Prostate gland (tissue), 2 donors: ENCODE measurements at regions not wholly inside any gene's neighbourhood (a gene's known extent, or its start where the extent isn't known, plus 50 kb on each side); places are given as distances from the start of the nearest gene placed in this dataset.

Source experiments
- DNase-seq: peaks from one replicate; pipeline ENCODE4 v3.0.0-alpha.2; 2019; ENCODE audit warnings: low spot score
- H3K27ac ChIP-seq, 2 donors: fragments of 200-600 bp; sonication (generic); 2 replicates each; pipeline ENCODE4 v1.5.1; 2017 to 2019
- H3K27me3 ChIP-seq: fragments of 200-600 bp; sonication (generic); replicated peaks from 2 replicates; pipeline ENCODE4 v1.5.1; 2019; ENCODE audit not compliant: insufficient read depth
- H3K36me3 ChIP-seq, 2 donors: fragments of 200-600 bp; sonication (generic); 1 replicate in 1 of 2; 2 replicates in 1 of 2; pipeline versions ENCODE4 v1.5.1 to v1.8.1; 2017 to 2019
- H3K4me1 ChIP-seq: fragments of 200-600 bp; sonication (generic); replicated peaks from 2 replicates; pipeline ENCODE4 v1.5.1; 2019
- H3K4me3 ChIP-seq, 2 donors: fragments of 200-600 bp; sonication (generic); 2 replicates each; pipeline ENCODE4 v1.5.1; 2017 to 2019
- H3K9me3 ChIP-seq: fragments of 200-600 bp; sonication (generic); 2 replicates; pipeline ENCODE4 v1.5.1; 2017
- POLR2A ChIP-seq: fragments of 450-650 bp; IDR thresholded peaks from one replicate; pipeline ENCODE4 v1.6.1; 2016; ENCODE audit warnings: antibody characterized with exemption, mild to moderate bottlenecking
- POLR2AphosphoS5 ChIP-seq: sonication (generic); formaldehyde crosslinking; IDR thresholded peaks from one replicate; pipeline ENCODE4 v1.6.1; 2017; ENCODE audit warnings: antibody characterized with exemption
- WGBS: methylation state at CpG from one replicate; pipeline ENCODE4 v1.1.5; 2018; 5-methylcytosine and 5-hydroxymethylcytosine counted together
- intact Hi-C: fragments of 100-400 bp; cut with DNase I; formaldehyde crosslinking; loops from one replicate; pipeline ENCODE4 v1.14.2; 2022
- TF ChIP-seq, protein P1 (sequence below), 4 experiments: fragments of 200-600 bp in 2 of 4; fragments of 450-650 bp in 2 of 4; sonication (generic) in 2 of 4; IDR thresholded peaks; 1 replicate in 3 of 4; 2 replicates in 1 of 4; pipeline ENCODE4 v1.5.1; 2016 to 2019; ENCODE audit warnings: antibody characterized with exemption in 4 of 4, mild to moderate bottlenecking in 2 of 4, moderate library complexity in 2 of 4

DNA sequence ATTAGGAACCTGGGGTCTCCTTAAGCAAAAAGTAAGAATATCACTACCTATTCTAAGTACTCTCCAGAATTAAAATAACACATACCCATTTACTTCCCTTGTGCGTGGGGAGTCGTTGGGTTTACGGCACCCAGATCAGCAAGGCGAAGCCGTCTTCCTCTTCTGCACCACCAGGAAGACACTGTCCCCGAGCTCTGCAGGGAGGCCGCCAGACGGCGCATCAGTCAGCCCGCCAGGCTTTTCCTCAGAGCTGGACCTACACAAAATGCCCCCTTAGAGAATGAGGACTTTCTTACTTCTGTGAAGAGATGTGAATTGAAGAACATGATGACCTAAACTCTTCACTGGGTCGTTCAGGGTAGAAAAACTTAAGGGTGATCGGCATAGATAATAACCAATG lies 526.5 kb downstream of the GALR1 start:
- Histone ChIP-seq H3K27me3 (no peaks in the 10 kb centered on the region), H3K27ac (no peak overlapping the region), H3K4me3 (no peak overlapping the region), H3K9me3 (no peaks in the 10 kb centered on the region), H3K36me3 (no peaks in the 10 kb centered on the region), H3K4me1 (no peaks in the 10 kb centered on the region)
- TF ChIP-seq, protein P1, sequence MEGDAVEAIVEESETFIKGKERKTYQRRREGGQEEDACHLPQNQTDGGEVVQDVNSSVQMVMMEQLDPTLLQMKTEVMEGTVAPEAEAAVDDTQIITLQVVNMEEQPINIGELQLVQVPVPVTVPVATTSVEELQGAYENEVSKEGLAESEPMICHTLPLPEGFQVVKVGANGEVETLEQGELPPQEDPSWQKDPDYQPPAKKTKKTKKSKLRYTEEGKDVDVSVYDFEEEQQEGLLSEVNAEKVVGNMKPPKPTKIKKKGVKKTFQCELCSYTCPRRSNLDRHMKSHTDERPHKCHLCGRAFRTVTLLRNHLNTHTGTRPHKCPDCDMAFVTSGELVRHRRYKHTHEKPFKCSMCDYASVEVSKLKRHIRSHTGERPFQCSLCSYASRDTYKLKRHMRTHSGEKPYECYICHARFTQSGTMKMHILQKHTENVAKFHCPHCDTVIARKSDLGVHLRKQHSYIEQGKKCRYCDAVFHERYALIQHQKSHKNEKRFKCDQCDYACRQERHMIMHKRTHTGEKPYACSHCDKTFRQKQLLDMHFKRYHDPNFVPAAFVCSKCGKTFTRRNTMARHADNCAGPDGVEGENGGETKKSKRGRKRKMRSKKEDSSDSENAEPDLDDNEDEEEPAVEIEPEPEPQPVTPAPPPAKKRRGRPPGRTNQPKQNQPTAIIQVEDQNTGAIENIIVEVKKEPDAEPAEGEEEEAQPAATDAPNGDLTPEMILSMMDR (IDR thresholded peaks at IDR 0.05) = no peak
- no peak for TF ChIP-seq POLR2A
- TF ChIP-seq POLR2AphosphoS5 = no peak
- intact Hi-C loops = no loop called here
- no peak for DNase-seq
- 91% methylated on average over 12 of the region's 12 CpGs for WGBS

DNA sequence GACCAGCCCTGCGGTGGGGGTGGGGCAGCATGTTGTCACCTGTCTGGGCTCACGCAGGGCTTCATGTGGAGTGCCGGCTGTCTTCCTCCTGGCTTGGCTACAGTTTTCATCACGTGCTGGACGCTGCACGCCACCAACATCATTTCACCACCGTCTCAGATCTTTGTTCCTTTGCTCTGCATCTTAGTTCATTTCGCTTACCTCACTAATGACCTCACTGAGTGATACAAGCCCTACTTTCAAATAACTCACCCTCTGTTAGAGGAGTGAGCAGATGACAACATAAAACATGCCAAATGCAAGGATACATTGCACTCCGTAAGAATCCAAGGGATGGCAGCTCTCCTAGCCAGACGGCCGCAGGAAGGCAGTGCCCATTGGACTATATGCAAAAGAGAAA lies 527.5 kb downstream of the GALR1 start:
- intact Hi-C loops = no loop called here
- Histone ChIP-seq H3K27me3 (no peaks in the 10 kb centered on the region), H3K36me3 (no peaks in the 10 kb centered on the region), H3K9me3 (no peaks in the 10 kb centered on the region), H3K4me1 (no peaks in the 10 kb centered on the region), H3K27ac (no peak overlapping the region), H3K4me3 (no peak overlapping the region)
- no peak for DNase-seq
- TF ChIP-seq, protein P1 (IDR thresholded peaks at IDR 0.05) = no peak
- no peak for TF ChIP-seq POLR2A
- no peak for TF ChIP-seq POLR2AphosphoS5
- 76% methylated on average over 11 of the region's 11 CpGs for WGBS

GRCh38 chr18:77784759-77785379 lies 535.2 kb downstream of the GALR1 start:
- 29% methylated on average over 18 of the region's 18 CpGs for WGBS
- H3K27me3 ChIP-seq = no peaks in the 10 kb centered on the region
- H3K4me1 ChIP-seq = no peaks in the 10 kb centered on the region
- no peak for DNase-seq
- no peak for TF ChIP-seq POLR2AphosphoS5
- TF ChIP-seq POLR2A = no peak
- TF ChIP-seq, protein P1 (IDR thresholded peaks at IDR 0.05) = no peak
- no peak overlapping the region for H3K27ac ChIP-seq
- no peaks in the 10 kb centered on the region for H3K9me3 ChIP-seq
- no peaks in the 10 kb centered on the region for H3K36me3 ChIP-seq
- no peak overlapping the region for H3K4me3 ChIP-seq
- intact Hi-C loops = no loop called here

DNA sequence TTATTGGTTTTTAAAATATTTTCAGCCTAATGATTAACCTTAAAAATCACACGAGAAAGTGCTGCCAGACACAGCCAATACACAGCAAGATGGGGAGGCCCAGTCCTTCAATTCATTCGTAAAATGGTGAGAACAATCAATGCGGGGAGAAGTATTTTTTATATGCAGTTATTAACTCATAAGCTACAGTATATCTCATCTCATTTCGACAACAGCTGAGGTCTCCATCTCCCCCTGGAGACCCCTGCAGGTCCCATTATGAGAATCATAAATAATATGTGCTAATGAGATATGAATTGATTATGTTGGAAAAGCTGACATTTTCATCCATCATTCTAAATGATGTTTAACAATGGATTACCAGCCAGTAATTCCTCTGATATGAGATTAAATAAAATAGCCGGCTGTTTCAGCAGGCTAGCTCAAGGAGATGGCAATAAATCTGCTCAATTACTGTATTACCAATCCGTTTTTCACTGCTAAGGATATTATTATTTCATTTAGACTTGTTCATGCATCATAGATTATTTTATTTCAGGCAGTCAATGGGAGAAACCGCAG lies 535.8 kb downstream of the GALR1 start:
- TF ChIP-seq POLR2AphosphoS5 = no peak
- TF ChIP-seq, protein P1 (IDR thresholded peaks at IDR 0.05) = no peak
- TF ChIP-seq POLR2A = no peak
- WGBS = 73% methylated on average over 7 of the region's 7 CpGs
- Histone ChIP-seq H3K36me3 (no peaks in the 10 kb centered on the region), H3K4me1 (no peaks in the 10 kb centered on the region), H3K27me3 (no peaks in the 10 kb centered on the region), H3K9me3 (no peaks in the 10 kb centered on the region), H3K4me3 (no peak overlapping the region), H3K27ac (no peak overlapping the region)
- intact Hi-C loops = no loop called here
- DNase-seq = no peak

GRCh38 chr18:77803024-77803423 lies 553.4 kb downstream of the GALR1 start:
- WGBS = 84% methylated on average over 3 of the region's 3 CpGs
- intact Hi-C loops = no loop called here

More at GRCh38 chr18:77803024-77803423, 553.4 kb downstream of the GALR1 start:
- Histone ChIP-seq H3K4me3 (no peak overlapping the region), H3K36me3 (no peaks in the 10 kb centered on the region), H3K9me3 (no peaks in the 10 kb centered on the region), H3K27me3 (no peaks in the 10 kb centered on the region), H3K4me1 (no peaks in the 10 kb centered on the region), H3K27ac (no peak overlapping the region)
- no peak for DNase-seq
- TF ChIP-seq, protein P1 (IDR thresholded peaks at IDR 0.05) = no peak
- TF ChIP-seq POLR2A (no peak), POLR2AphosphoS5 (no peak)
